Activated CD4-positive, alpha-beta T cell treated with anti-CD3 and anti-CD28 coated beads, Interleukin-2, amount 10 ng/mL, durations not matched to agents 24 days and 14 days (primary cell): ENCODE measurements at regions not wholly inside any gene's neighbourhood (a gene's known extent, or its start where the extent isn't known, plus 50 kb on each side); places are given as distances from the start of the nearest gene placed in this dataset.

Experiments used
- DNase-seq: peaks from one replicate; pipeline ENCODE4 v3.0.0; 2022
- H3K27ac Mint-ChIP-seq: one replicate; pipeline ENCODE4 v1.8.0; 2022; ENCODE audit warnings: mild to moderate bottlenecking, mixed read lengths
- H3K27me3 Mint-ChIP-seq: one replicate; pipeline ENCODE4 v1.8.0; 2022; ENCODE audit warnings: mixed read lengths
- H3K36me3 Mint-ChIP-seq: one replicate; pipeline ENCODE4 v1.8.0; 2022; ENCODE audit warnings: low read depth, mild to moderate bottlenecking, mixed read lengths
- H3K4me1 Mint-ChIP-seq: one replicate; pipeline ENCODE4 v1.8.0; 2021; ENCODE audit warnings: mixed read lengths
- H3K4me3 Mint-ChIP-seq: one replicate; pipeline ENCODE4 v1.8.0; 2022; ENCODE audit warnings: mild to moderate bottlenecking, moderate library complexity, mixed read lengths
- H3K9me3 Mint-ChIP-seq: one replicate; pipeline ENCODE4 v1.8.0; 2021; ENCODE audit warnings: mixed read lengths
- intact Hi-C: fragments of 100-400 bp; cut with micrococcal nuclease; formaldehyde crosslinking; loops from one replicate; pipeline ENCODE4 v1.15.1; 2023

GRCh38 chr18:37657493-37657892, 91.9 kb upstream of the CELF4 start:
- Mint-ChIP-seq H3K27me3 (no peaks in the 10 kb centered on the region), H3K4me1 (no peaks in the 10 kb centered on the region), H3K27ac (no peak overlapping the region), H3K36me3 (no peaks in the 10 kb centered on the region), H3K4me3 (no peak overlapping the region), H3K9me3 (no peaks in the 10 kb centered on the region)
- intact Hi-C loops: no loop called here
- peak; percentile 12 for DNase-seq

- no peaks in the 10 kb centered on the region for H3K9me3 Mint-ChIP-seq
- H3K27me3 Mint-ChIP-seq: no peaks in the 10 kb centered on the region
- H3K36me3 Mint-ChIP-seq: no peaks in the 10 kb centered on the region
- no peaks in the 10 kb centered on the region for H3K4me1 Mint-ChIP-seq
- no peak overlapping the region for H3K27ac Mint-ChIP-seq
- no peak overlapping the region for H3K4me3 Mint-ChIP-seq
- DNase-seq: peak; percentile 8
- intact Hi-C loops: no loop called here
Observed at GRCh38 chr18:37654731-37655369, 89.3 kb upstream of the CELF4 start.

- Mint-ChIP-seq H3K4me3 (no peak overlapping the region), H3K27me3 (no peaks in the 10 kb centered on the region), H3K9me3 (peaks cover 4% of the 10 kb centered on the region), H3K27ac (no peak overlapping the region), H3K4me1 (no peaks in the 10 kb centered on the region), H3K36me3 (no peaks in the 10 kb centered on the region)
- peak; percentile 9 for DNase-seq
- intact Hi-C loops: no loop called here
Observed at GRCh38 chr18:37654034-37654433, 88.4 kb upstream of the CELF4 start.

- Mint-ChIP-seq H3K36me3 (no peaks in the 10 kb centered on the region), H3K9me3 (peaks cover 4% of the 10 kb centered on the region), H3K4me1 (no peaks in the 10 kb centered on the region), H3K27me3 (no peaks in the 10 kb centered on the region), H3K4me3 (no peak overlapping the region), H3K27ac (no peak overlapping the region)
- intact Hi-C loops: no loop called here
- DNase-seq: no peak
Observed at GRCh38 chr18:37653618-37654017, 88.0 kb upstream of the CELF4 start.

- no peak overlapping the region for H3K4me3 Mint-ChIP-seq
- intact Hi-C loops: no loop called here
- no peak for DNase-seq
- H3K27me3 Mint-ChIP-seq: no peaks in the 10 kb centered on the region
- no peaks in the 10 kb centered on the region for H3K4me1 Mint-ChIP-seq
- peaks cover 4% of the 10 kb centered on the region for H3K9me3 Mint-ChIP-seq
- H3K36me3 Mint-ChIP-seq: no peaks in the 10 kb centered on the region
- no peak overlapping the region for H3K27ac Mint-ChIP-seq
Observed at GRCh38 chr18:37649930-37650329, 84.3 kb upstream of the CELF4 start.

- DNase-seq: no peak
- Mint-ChIP-seq H3K4me1 (no peaks in the 10 kb centered on the region), H3K27ac (no peak overlapping the region), H3K27me3 (no peaks in the 10 kb centered on the region), H3K9me3 (peaks cover 6% of the 10 kb centered on the region), H3K36me3 (no peaks in the 10 kb centered on the region), H3K4me3 (no peak overlapping the region)
- intact Hi-C loops: no loop called here
Observed at GRCh38 chr18:37649416-37649815, 83.8 kb upstream of the CELF4 start.

- Mint-ChIP-seq H3K4me1 (no peaks in the 10 kb centered on the region), H3K9me3 (peaks cover 9% of the 10 kb centered on the region), H3K27me3 (no peaks in the 10 kb centered on the region), H3K36me3 (no peaks in the 10 kb centered on the region), H3K4me3 (no peak overlapping the region), H3K27ac (no peak overlapping the region)
- intact Hi-C loops: no loop called here
- peak; percentile 32 for DNase-seq
Observed at GRCh38 chr18:37641573-37641972, 76.0 kb upstream of the CELF4 start.

GRCh38 chr18:37640504-37640903, 74.9 kb upstream of the CELF4 start:
- peak; percentile 22 for DNase-seq
- Mint-ChIP-seq H3K36me3 (no peaks in the 10 kb centered on the region), H3K4me1 (no peaks in the 10 kb centered on the region), H3K9me3 (peaks cover 9% of the 10 kb centered on the region), H3K27me3 (no peaks in the 10 kb centered on the region), H3K4me3 (no peak overlapping the region), H3K27ac (no peak overlapping the region)
- intact Hi-C loops: no loop called here

GRCh38 chr18:37639846-37640245, 74.2 kb upstream of the CELF4 start:
- no peaks in the 10 kb centered on the region for H3K27me3 Mint-ChIP-seq
- intact Hi-C loops: no loop called here
- H3K4me1 Mint-ChIP-seq: no peaks in the 10 kb centered on the region
- H3K27ac Mint-ChIP-seq: no peak overlapping the region
- no peaks in the 10 kb centered on the region for H3K36me3 Mint-ChIP-seq
- DNase-seq: peak; percentile 11
- peaks cover 9% of the 10 kb centered on the region for H3K9me3 Mint-ChIP-seq
- H3K4me3 Mint-ChIP-seq: no peak overlapping the region

- Mint-ChIP-seq H3K9me3 (no peaks in the 10 kb centered on the region), H3K4me3 (no peak overlapping the region), H3K36me3 (no peaks in the 10 kb centered on the region), H3K27ac (no peak overlapping the region), H3K4me1 (no peaks in the 10 kb centered on the region), H3K27me3 (no peaks in the 10 kb centered on the region)
- intact Hi-C loops: no loop called here
- peak; percentile 36 for DNase-seq
Observed at GRCh38 chr18:37637478-37637850, 71.9 kb upstream of the CELF4 start.

- no peak overlapping the region for H3K4me3 Mint-ChIP-seq
- no peaks in the 10 kb centered on the region for H3K36me3 Mint-ChIP-seq
- H3K27me3 Mint-ChIP-seq: no peaks in the 10 kb centered on the region
- H3K4me1 Mint-ChIP-seq: no peaks in the 10 kb centered on the region
- H3K27ac Mint-ChIP-seq: no peak overlapping the region
- H3K9me3 Mint-ChIP-seq: no peaks in the 10 kb centered on the region
- intact Hi-C loops: no loop called here
- DNase-seq: peak; percentile 12
Observed at GRCh38 chr18:37636831-37637477, 71.4 kb upstream of the CELF4 start.

GRCh38 chr18:37634516-37634915, 68.9 kb upstream of the CELF4 start:
- H3K4me1 Mint-ChIP-seq: no peaks in the 10 kb centered on the region
- H3K9me3 Mint-ChIP-seq: no peaks in the 10 kb centered on the region
- DNase-seq: peak; percentile 13
- intact Hi-C loops: no loop called here
- H3K36me3 Mint-ChIP-seq: no peaks in the 10 kb centered on the region
- no peaks in the 10 kb centered on the region for H3K27me3 Mint-ChIP-seq
- H3K27ac Mint-ChIP-seq: no peak overlapping the region
- H3K4me3 Mint-ChIP-seq: no peak overlapping the region

GRCh38 chr18:37631422-37631821, 65.8 kb upstream of the CELF4 start:
- no peaks in the 10 kb centered on the region for H3K4me1 Mint-ChIP-seq
- no peak overlapping the region for H3K4me3 Mint-ChIP-seq
- no peaks in the 10 kb centered on the region for H3K9me3 Mint-ChIP-seq
- peak; percentile 16 for DNase-seq
- no peak overlapping the region for H3K27ac Mint-ChIP-seq
- intact Hi-C loops: no loop called here
- no peaks in the 10 kb centered on the region for H3K36me3 Mint-ChIP-seq
- no peaks in the 10 kb centered on the region for H3K27me3 Mint-ChIP-seq

- intact Hi-C loops: no loop called here
- H3K4me1 Mint-ChIP-seq: no peaks in the 10 kb centered on the region
- DNase-seq: peak; percentile 29
- no peaks in the 10 kb centered on the region for H3K27me3 Mint-ChIP-seq
- no peak overlapping the region for H3K27ac Mint-ChIP-seq
- H3K36me3 Mint-ChIP-seq: no peaks in the 10 kb centered on the region
- no peak overlapping the region for H3K4me3 Mint-ChIP-seq
- H3K9me3 Mint-ChIP-seq: no peaks in the 10 kb centered on the region
Observed at GRCh38 chr18:37630334-37630733, 64.7 kb upstream of the CELF4 start.
